GM12878 (cell line): ENCODE measurements at regions not wholly inside any gene's neighbourhood (a gene's known extent, or its start where the extent isn't known, plus 50 kb on each side); places are given as distances from the start of the nearest gene placed in this dataset.

Experiments used
- ATAC-seq: fragments of 200-7000 bp; cut with Tn5 transposase; 3 replicates; pipeline ENCODE4 v1.9.1; 2020; ENCODE audit warnings: mild to moderate bottlenecking, moderate library complexity
- BruUV-seq: library from RNA; stranded (reverse); fragments of 400-500 nt; replicated peaks from 2 replicates; lab custom pipeline; 2021; lab: Mats Ljungman, UMichigan
- CTCF ChIA-PET: fragments of 300-600 bp; sonication (Branson Sonifier 250); formaldehyde crosslinking; extraction: SDS; loops from one replicate; lab custom pipeline; 2021; ENCODE audit warnings: inconsistent platforms; lab: Yijun Ruan, JAX
- POLR2A ChIA-PET: fragments of 350-600 bp; formaldehyde crosslinking; extraction: SDS; loops from one replicate; lab custom pipeline; 2021; ENCODE audit warnings: inconsistent platforms; lab: Charles Lee
- RAD21 ChIA-PET: fragments of 300-600 bp; sonication (Branson Sonifier 250); formaldehyde crosslinking; loops from one replicate; lab custom pipeline; 2023; ENCODE audit warnings: antibody characterized with exemption; ENCODE audit not compliant: unreplicated experiment; lab: Charles Lee
- SMC1A ChIA-PET: fragments of 300-600 bp; sonication (Branson Sonifier 250); formaldehyde crosslinking; loops from one replicate; lab custom pipeline; 2023; ENCODE audit not compliant: unreplicated experiment, uncharacterized antibody; lab: Charles Lee
- DNase-seq: peaks from one replicate; pipeline ENCODE4 v3.0.0-alpha.2; 2011; ENCODE audit warnings: low read depth, low spot score
- FAIRE-seq: peaks from 3 replicates; lab custom pipeline; 2011; peaks lifted over from hg19 to GRCh38; lab: Jason Lieb, UNC
- H2AFZ ChIP-seq: 2 replicates; pipeline ENCODE4 v1.6.0; 2011; ENCODE audit warnings: low read depth, low read length, control low read depth; ENCODE audit not compliant: control insufficient read depth
- H3K27ac ChIP-seq: 2 replicates; pipeline ENCODE4 v1.5.1; 2011; ENCODE audit warnings: control low read depth; ENCODE audit not compliant: control insufficient read depth, insufficient read depth
- H3K27me3 ChIP-seq, 2 experiments: replicated peaks in 1 of 2; 2 replicates each; pipeline versions ENCODE4 v1.6.0 to v1.6.1; 2011; ENCODE audit warnings: low read length in 1 of 2; ENCODE audit not compliant: control insufficient read depth in 2 of 2, insufficient read depth in 2 of 2
- H3K36me3 ChIP-seq, 2 experiments: 2 replicates each; pipeline ENCODE4 v1.5.1; 2011; ENCODE audit warnings: low read length in 1 of 2; ENCODE audit not compliant: control insufficient read depth in 2 of 2, insufficient read depth in 2 of 2
- H3K4me1 ChIP-seq: 2 replicates; pipeline ENCODE4 v1.6.1; 2011; ENCODE audit warnings: mild to moderate bottlenecking, low read length, moderate library complexity, mixed read lengths; ENCODE audit not compliant: control insufficient read depth, insufficient read depth
- H3K4me2 ChIP-seq: 2 replicates; pipeline ENCODE4 v1.6.0; 2011; ENCODE audit warnings: control low read depth; ENCODE audit not compliant: control insufficient read depth, insufficient read depth
- H3K4me3 ChIP-seq: fragments of 200-600 bp; sonication (generic); 2 replicates; pipeline ENCODE4 v1.5.1; 2016
- H3K79me2 ChIP-seq: 2 replicates; pipeline ENCODE4 v1.6.0; 2011; ENCODE audit warnings: low read length; ENCODE audit not compliant: control insufficient read depth, insufficient read depth
- H3K9ac ChIP-seq: 2 replicates; pipeline ENCODE4 v1.8.0; 2011; ENCODE audit warnings: low read length, control low read depth, mixed read lengths; ENCODE audit not compliant: control insufficient read depth, insufficient read depth
- H3K9me3 ChIP-seq: replicated peaks from 3 replicates; pipeline ENCODE4 v1.5.1; 2011; ENCODE audit warnings: mild to moderate bottlenecking, low read length; ENCODE audit not compliant: control insufficient read depth, insufficient read depth
- H4K20me1 ChIP-seq: 2 replicates; pipeline ENCODE4 v1.6.0; 2011; ENCODE audit not compliant: control insufficient read depth, insufficient read depth
- CREB1 ChIP-seq: IDR thresholded peaks from 2 replicates; pipeline ENCODE4 v1.6.1; 2012; ENCODE audit warnings: low read depth, mild to moderate bottlenecking, inconsistent platforms
- DPF2 ChIP-seq: fragments of 450-650 bp; IDR thresholded peaks from 2 replicates; pipeline ENCODE4 v1.6.1; 2017; ENCODE audit warnings: mild to moderate bottlenecking
- EED ChIP-seq: sonication (generic); IDR thresholded peaks from 2 replicates; pipeline ENCODE4 v1.6.1; 2016; ENCODE audit warnings: antibody characterized with exemption, low read depth
- NR2C2 ChIP-seq: IDR thresholded peaks from 2 replicates; pipeline ENCODE4 v1.6.1; 2011; ENCODE audit warnings: borderline replicate concordance, low read depth; ENCODE audit not compliant: control insufficient read depth, insufficient read length
- PML ChIP-seq: IDR thresholded peaks from 2 replicates; pipeline ENCODE4 v1.6.1; 2012; ENCODE audit warnings: low read length, inconsistent platforms
- SMC3 ChIP-seq: IDR thresholded peaks from 2 replicates; pipeline ENCODE4 v1.6.1; 2011; ENCODE audit warnings: low read length, improper control_type of control experiment, borderline replicate concordance
- STAT3 ChIP-seq: IDR thresholded peaks from 2 replicates; pipeline ENCODE4 v1.6.1; 2011; ENCODE audit warnings: low read depth, low read length, improper control_type of control experiment
- WGBS: methylation state at CpG from one replicate; pipeline ENCODE4 v1.1.6; 2016; ENCODE audit warnings: low lambda C conversion rate; ENCODE audit not compliant: insufficient replicate concordance, insufficient coverage; ENCODE audit errors: missing lambda C conversion rate; 5-methylcytosine and 5-hydroxymethylcytosine counted together
- in situ Hi-C: fragments of 300-500 bp; cut with MboI; formaldehyde crosslinking; loops from 9 replicates; pipeline ENCODE4 v1.14.3; 2018; ENCODE audit warnings: mixed read lengths
- intact Hi-C: fragments of 100-400 bp; cut with micrococcal nuclease; formaldehyde crosslinking; loops from one replicate; pipeline ENCODE4 v1.14.2; 2022; ENCODE audit not compliant: unreplicated experiment
- TF ChIP-seq, protein P1 (sequence below): fragments of 450-650 bp; IDR thresholded peaks from 2 replicates; pipeline ENCODE4 v1.6.1; 2018; ENCODE audit warnings: borderline replicate concordance, mild to moderate bottlenecking; ENCODE audit not compliant: partially characterized antibody
- TF ChIP-seq, protein P2 (sequence below): IDR thresholded peaks from 2 replicates; pipeline ENCODE4 v1.6.1; 2012; ENCODE audit warnings: improper control_type of control experiment, low read depth, low read length; ENCODE audit not compliant: insufficient replicate concordance
- TF ChIP-seq, protein P3 (sequence below): IDR thresholded peaks from 2 replicates; pipeline ENCODE4 v1.6.1; 2011; ENCODE audit warnings: borderline replicate concordance, low read depth, mild to moderate bottlenecking, moderate library complexity, mixed read lengths, low read length; ENCODE audit not compliant: insufficient read depth; ENCODE audit errors: extremely low read length

DNA sequence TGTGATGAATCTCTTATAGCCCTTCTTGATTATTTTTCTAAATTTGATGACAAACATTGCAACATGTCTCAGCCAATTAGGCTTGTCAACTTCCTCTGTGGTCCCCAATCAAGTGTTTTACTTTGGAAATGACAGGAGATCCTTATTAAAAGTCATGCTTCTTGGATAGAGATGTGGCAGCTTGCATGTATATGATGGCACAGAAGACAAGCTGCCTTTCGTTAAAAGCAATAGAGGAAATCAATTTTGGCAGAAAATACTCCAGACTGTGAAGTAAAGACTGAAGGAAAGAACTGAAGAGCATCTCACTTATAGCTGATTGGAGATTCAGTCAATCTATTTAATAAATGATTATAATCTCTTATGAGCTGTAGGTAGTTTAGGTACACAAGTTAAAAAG is 419.6 kb downstream of the PCDH7 start:
- in situ Hi-C loops = no loop called here
- BruUV-seq = no TSS peak
- POLR2A ChIA-PET = interaction anchor here (0.6 kb wide), 1 partner anchor 29 kb away, joined by 4 read pairs; no protein-coding TSS in a partner anchor

More for the DNA sequence above, 419.6 kb downstream of the PCDH7 start:
- ChIA-PET CTCF (no interaction called here), SMC1A (no interaction called here), RAD21 (no interaction called here)
- FAIRE-seq (no peak), DNase-seq (no peak), ATAC-seq (no peak)
- Histone ChIP-seq H3K4me3 (no peak overlapping the region), H4K20me1 (no peaks in the 10 kb centered on the region), H3K4me1 (no peaks in the 10 kb centered on the region), H3K9ac (no peak overlapping the region), H3K4me2 (no peak overlapping the region), H3K27me3 (no peaks in the 10 kb centered on the region), H3K79me2 (no peaks in the 10 kb centered on the region), H3K27ac (no peak overlapping the region), H2AFZ (no peak overlapping the region), H3K36me3 (no peaks in the 10 kb centered on the region), H3K9me3 (no peaks in the 10 kb centered on the region)
- TF ChIP-seq, protein P1, sequence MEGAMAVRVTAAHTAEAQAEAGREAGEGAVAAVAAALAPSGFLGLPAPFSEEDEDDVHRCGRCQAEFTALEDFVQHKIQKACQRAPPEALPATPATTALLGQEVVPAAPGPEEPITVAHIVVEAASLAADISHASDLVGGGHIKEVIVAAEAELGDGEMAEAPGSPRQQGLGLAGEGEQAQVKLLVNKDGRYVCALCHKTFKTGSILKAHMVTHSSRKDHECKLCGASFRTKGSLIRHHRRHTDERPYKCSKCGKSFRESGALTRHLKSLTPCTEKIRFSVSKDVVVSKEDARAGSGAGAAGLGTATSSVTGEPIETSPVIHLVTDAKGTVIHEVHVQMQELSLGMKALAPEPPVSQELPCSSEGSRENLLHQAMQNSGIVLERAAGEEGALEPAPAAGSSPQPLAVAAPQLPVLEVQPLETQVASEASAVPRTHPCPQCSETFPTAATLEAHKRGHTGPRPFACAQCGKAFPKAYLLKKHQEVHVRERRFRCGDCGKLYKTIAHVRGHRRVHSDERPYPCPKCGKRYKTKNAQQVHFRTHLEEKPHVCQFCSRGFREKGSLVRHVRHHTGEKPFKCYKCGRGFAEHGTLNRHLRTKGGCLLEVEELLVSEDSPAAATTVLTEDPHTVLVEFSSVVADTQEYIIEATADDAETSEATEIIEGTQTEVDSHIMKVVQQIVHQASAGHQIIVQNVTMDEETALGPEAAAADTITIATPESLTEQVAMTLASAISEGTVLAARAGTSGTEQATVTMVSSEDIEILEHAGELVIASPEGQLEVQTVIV = no peak
- TF ChIP-seq EED = no peak
- TF ChIP-seq CREB1 = no peak
- TF ChIP-seq, protein P2, sequence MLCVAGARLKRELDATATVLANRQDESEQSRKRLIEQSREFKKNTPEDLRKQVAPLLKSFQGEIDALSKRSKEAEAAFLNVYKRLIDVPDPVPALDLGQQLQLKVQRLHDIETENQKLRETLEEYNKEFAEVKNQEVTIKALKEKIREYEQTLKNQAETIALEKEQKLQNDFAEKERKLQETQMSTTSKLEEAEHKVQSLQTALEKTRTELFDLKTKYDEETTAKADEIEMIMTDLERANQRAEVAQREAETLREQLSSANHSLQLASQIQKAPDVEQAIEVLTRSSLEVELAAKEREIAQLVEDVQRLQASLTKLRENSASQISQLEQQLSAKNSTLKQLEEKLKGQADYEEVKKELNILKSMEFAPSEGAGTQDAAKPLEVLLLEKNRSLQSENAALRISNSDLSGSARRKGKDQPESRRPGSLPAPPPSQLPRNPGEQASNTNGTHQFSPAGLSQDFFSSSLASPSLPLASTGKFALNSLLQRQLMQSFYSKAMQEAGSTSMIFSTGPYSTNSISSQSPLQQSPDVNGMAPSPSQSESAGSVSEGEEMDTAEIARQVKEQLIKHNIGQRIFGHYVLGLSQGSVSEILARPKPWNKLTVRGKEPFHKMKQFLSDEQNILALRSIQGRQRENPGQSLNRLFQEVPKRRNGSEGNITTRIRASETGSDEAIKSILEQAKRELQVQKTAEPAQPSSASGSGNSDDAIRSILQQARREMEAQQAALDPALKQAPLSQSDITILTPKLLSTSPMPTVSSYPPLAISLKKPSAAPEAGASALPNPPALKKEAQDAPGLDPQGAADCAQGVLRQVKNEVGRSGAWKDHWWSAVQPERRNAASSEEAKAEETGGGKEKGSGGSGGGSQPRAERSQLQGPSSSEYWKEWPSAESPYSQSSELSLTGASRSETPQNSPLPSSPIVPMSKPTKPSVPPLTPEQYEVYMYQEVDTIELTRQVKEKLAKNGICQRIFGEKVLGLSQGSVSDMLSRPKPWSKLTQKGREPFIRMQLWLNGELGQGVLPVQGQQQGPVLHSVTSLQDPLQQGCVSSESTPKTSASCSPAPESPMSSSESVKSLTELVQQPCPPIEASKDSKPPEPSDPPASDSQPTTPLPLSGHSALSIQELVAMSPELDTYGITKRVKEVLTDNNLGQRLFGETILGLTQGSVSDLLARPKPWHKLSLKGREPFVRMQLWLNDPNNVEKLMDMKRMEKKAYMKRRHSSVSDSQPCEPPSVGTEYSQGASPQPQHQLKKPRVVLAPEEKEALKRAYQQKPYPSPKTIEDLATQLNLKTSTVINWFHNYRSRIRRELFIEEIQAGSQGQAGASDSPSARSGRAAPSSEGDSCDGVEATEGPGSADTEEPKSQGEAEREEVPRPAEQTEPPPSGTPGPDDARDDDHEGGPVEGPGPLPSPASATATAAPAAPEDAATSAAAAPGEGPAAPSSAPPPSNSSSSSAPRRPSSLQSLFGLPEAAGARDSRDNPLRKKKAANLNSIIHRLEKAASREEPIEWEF = no peak
- no peak for TF ChIP-seq STAT3
- no peak for TF ChIP-seq SMC3
- TF ChIP-seq PML = no peak
- TF ChIP-seq DPF2 = no peak
- TF ChIP-seq NR2C2 = no peak
- TF ChIP-seq, protein P3, sequence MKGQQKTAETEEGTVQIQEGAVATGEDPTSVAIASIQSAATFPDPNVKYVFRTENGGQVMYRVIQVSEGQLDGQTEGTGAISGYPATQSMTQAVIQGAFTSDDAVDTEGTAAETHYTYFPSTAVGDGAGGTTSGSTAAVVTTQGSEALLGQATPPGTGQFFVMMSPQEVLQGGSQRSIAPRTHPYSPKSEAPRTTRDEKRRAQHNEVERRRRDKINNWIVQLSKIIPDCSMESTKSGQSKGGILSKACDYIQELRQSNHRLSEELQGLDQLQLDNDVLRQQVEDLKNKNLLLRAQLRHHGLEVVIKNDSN = no peak
- intact Hi-C loops = no loop called here
- WGBS = 0% methylated on average over 1 of the region's 1 CpG
